Colonic mucosa (tissue), 4 donors: ENCODE measurements at regions not wholly inside any gene's neighbourhood (a gene's known extent, or its start where the extent isn't known, plus 50 kb on each side); places are given as distances from the start of the nearest gene placed in this dataset.

ENCODE experiments used
- DNase-seq: peaks from one replicate; pipeline ENCODE4 v3.0.0-alpha.2; 2020
- H3K27ac ChIP-seq: fragments of 200-600 bp; one replicate; pipeline ENCODE4 v1.8.0; 2021
- H3K27me3 ChIP-seq: fragments of 200-600 bp; one replicate; pipeline ENCODE4 v1.8.0; 2021
- H3K36me3 ChIP-seq: fragments of 200-600 bp; one replicate; pipeline ENCODE4 v1.8.0; 2021
- H3K4me1 ChIP-seq: fragments of 200-600 bp; one replicate; pipeline ENCODE4 v1.8.0; 2021; ENCODE audit warnings: mild to moderate bottlenecking
- H3K4me3 ChIP-seq: fragments of 200-600 bp; one replicate; pipeline ENCODE4 v1.8.0; 2021
- H3K9ac ChIP-seq, 2 donors: one replicate each; pipeline ENCODE4 v1.7.0; 2013; ENCODE audit warnings: control low read depth in 2 of 2, low read depth in 2 of 2, low read length in 2 of 2
- H3K9me3 ChIP-seq: fragments of 200-600 bp; one replicate; pipeline ENCODE4 v1.8.0; 2021
- CTCF ChIP-seq: fragments of 200-600 bp; IDR thresholded peaks from one replicate; pipeline ENCODE4 v1.8.0; 2022; ENCODE audit warnings: antibody characterized with exemption, mild to moderate bottlenecking
- intact Hi-C: fragments of 100-400 bp; cut with DNase I; formaldehyde crosslinking; loops from one replicate; pipeline ENCODE4 v1.14.1; 2022
- donor health status: healthy.
- donor health status: DM: no; HTN: no; CAD: no.
- donor health status: DM: no; HTN: no; CAD: no.

DNA sequence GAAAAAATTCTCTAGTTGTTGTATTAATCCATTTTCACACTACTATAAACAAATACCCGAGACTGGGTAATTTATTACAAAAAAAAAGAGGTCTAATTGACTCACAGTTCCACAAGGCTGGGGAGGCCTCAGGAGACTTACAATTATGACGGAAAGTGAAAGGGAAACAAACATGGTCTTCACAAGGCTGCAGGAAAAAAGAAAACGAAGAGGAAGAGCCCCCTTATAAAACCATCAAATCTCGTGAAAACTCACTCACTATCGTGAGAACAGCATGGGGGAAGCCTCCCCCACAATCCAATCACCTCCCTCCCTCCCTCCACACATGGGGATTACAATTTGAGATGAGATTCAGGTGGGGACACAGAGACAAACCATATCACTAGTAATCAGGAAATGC, 61.7 kb upstream of the SPTBN1 start:
- H3K4me3 ChIP-seq, result no peak overlapping the region
- H3K9ac ChIP-seq, result no peak overlapping the region
- no peak for TF ChIP-seq CTCF
- no peaks in the 10 kb centered on the region for H3K27me3 ChIP-seq
- no peaks in the 10 kb centered on the region for H3K4me1 ChIP-seq
- H3K36me3 ChIP-seq, result no peaks in the 10 kb centered on the region
- intact Hi-C loops, result no loop called here
- no peak for DNase-seq
- H3K27ac ChIP-seq, result no peak overlapping the region
- H3K9me3 ChIP-seq, result no peaks in the 10 kb centered on the region

GRCh38 chr2:54396107-54396506, 60.0 kb upstream of the SPTBN1 start:
- Histone ChIP-seq H3K9ac (no peak overlapping the region), H3K27ac (no peak overlapping the region), H3K36me3 (no peaks in the 10 kb centered on the region), H3K4me1 (no peaks in the 10 kb centered on the region), H3K27me3 (no peaks in the 10 kb centered on the region), H3K4me3 (no peak overlapping the region), H3K9me3 (no peaks in the 10 kb centered on the region)
- no peak for DNase-seq
- TF ChIP-seq CTCF, result no peak
- intact Hi-C loops, result no loop called here

- intact Hi-C loops, result no loop called here
- no peak for DNase-seq
Observed at GRCh38 chr2:54396798-54397197, 59.3 kb upstream of the SPTBN1 start.

GRCh38 chr2:54397426-54397825, 58.7 kb upstream of the SPTBN1 start:
- Histone ChIP-seq H3K4me3 (no peak overlapping the region), H3K9ac (no peak overlapping the region), H3K27me3 (no peaks in the 10 kb centered on the region), H3K4me1 (no peaks in the 10 kb centered on the region), H3K9me3 (no peaks in the 10 kb centered on the region), H3K27ac (no peak overlapping the region), H3K36me3 (no peaks in the 10 kb centered on the region)
- intact Hi-C loops, result no loop called here
- no peak for DNase-seq
- TF ChIP-seq CTCF, result no peak

More at GRCh38 chr2:54396798-54397197, 59.3 kb upstream of the SPTBN1 start:
- Histone ChIP-seq H3K4me1 (no peaks in the 10 kb centered on the region), H3K9me3 (no peaks in the 10 kb centered on the region), H3K27ac (no peak overlapping the region), H3K27me3 (no peaks in the 10 kb centered on the region), H3K9ac (no peak overlapping the region), H3K4me3 (no peak overlapping the region), H3K36me3 (no peaks in the 10 kb centered on the region)
- TF ChIP-seq CTCF, result no peak

DNA sequence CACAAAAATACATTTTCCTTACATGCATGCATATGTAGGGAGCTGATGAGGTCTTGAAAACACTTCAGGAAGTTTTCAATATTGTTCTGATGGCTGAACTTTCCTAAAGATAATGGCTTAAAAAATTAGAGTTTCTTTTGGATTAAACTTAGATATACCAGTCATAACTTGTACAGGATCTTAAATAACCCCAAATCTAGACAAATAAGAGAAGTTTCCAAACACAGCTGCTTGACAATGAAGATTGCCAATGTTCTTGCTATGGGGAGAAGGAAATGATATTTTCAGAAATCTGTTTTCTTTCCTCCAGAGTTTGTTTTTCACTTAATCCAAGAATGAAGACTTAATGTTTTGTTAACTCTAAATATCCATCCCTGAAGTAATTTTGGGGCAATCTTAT, 54.6 kb upstream of the SPTBN1 start:
- intact Hi-C loops, result no loop called here
- H3K9me3 ChIP-seq, result no peaks in the 10 kb centered on the region
- H3K4me3 ChIP-seq, result no peak overlapping the region
- H3K4me1 ChIP-seq, result no peaks in the 10 kb centered on the region
- no peak for TF ChIP-seq CTCF
- H3K36me3 ChIP-seq, result no peaks in the 10 kb centered on the region
- no peak overlapping the region for H3K27ac ChIP-seq
- DNase-seq, result no peak
- no peaks in the 10 kb centered on the region for H3K27me3 ChIP-seq
- no peak overlapping the region for H3K9ac ChIP-seq

- Histone ChIP-seq H3K4me3 (no peak overlapping the region), H3K27me3 (no peaks in the 10 kb centered on the region), H3K4me1 (no peaks in the 10 kb centered on the region), H3K27ac (peak overlapping the region; percentile 32), H3K9me3 (no peaks in the 10 kb centered on the region), H3K9ac (no peak overlapping the region), H3K36me3 (no peaks in the 10 kb centered on the region)
- intact Hi-C loops, result no loop called here
- TF ChIP-seq CTCF, result no peak
- DNase-seq, result peak; percentile 26
Observed at GRCh38 chr2:54402350-54402749, 53.8 kb upstream of the SPTBN1 start.
